ENCODE measurements at regions not wholly inside any gene's neighbourhood (a gene's known extent, or its start where the extent isn't known, plus 50 kb on each side); places are given as distances from the start of the nearest gene placed in this dataset.

- no peak for DNase-seq
These were observed 891.5 kb downstream of the EFNB2 start for GRCh38 chr13:105643966-105644365.

- DNase-seq: no peak
These were observed 892.9 kb downstream of the EFNB2 start for GRCh38 chr13:105642511-105642958.

- no peak for DNase-seq
These were observed 894.3 kb downstream of the EFNB2 start for GRCh38 chr13:105641121-105641520.

GRCh38 chr13:105638426-105638825 is 897.0 kb downstream of the EFNB2 start:
- no peak for DNase-seq

- no peak for DNase-seq
These were observed 901.4 kb downstream of the EFNB2 start for GRCh38 chr13:105634059-105634458.

- DNase-seq: no peak
These were observed 905.0 kb downstream of the EFNB2 start for GRCh38 chr13:105630431-105630830.

GRCh38 chr13:105627270-105627669 is 908.2 kb downstream of the EFNB2 start:
- DNase-seq: no peak

GRCh38 chr13:105625691-105626090 is 909.8 kb downstream of the EFNB2 start:
- no peak for DNase-seq

- DNase-seq: no peak
These were observed 919.0 kb downstream of the EFNB2 start for GRCh38 chr13:105616333-105617075.

GRCh38 chr13:105612541-105612940 is 922.9 kb downstream of the EFNB2 start:
- no peak for DNase-seq

- no peak for DNase-seq
These were observed 924.0 kb downstream of the EFNB2 start for GRCh38 chr13:105611424-105611823.

- no peak for DNase-seq
These were observed 927.4 kb downstream of the EFNB2 start for GRCh38 chr13:105608104-105608503.

- DNase-seq: no peak
These were observed 928.0 kb downstream of the EFNB2 start for GRCh38 chr13:105607426-105607825.

GRCh38 chr13:105607016-105607415 is 928.4 kb downstream of the EFNB2 start:
- DNase-seq: no peak

- no peak for DNase-seq
These were observed 932.3 kb downstream of the EFNB2 start for GRCh38 chr13:105602956-105603670.

GRCh38 chr13:105599477-105600037 is 935.9 kb downstream of the EFNB2 start:
- DNase-seq: no peak

GRCh38 chr13:105598529-105598928 is 936.9 kb downstream of the EFNB2 start:
- no peak for DNase-seq

GRCh38 chr13:105597573-105597972 is 937.9 kb downstream of the EFNB2 start:
- DNase-seq: no peak

GRCh38 chr13:105595471-105595870 is 940.0 kb downstream of the EFNB2 start:
- DNase-seq: no peak

- DNase-seq: no peak
These were observed 944.2 kb downstream of the EFNB2 start for GRCh38 chr13:105591277-105591676.

GRCh38 chr13:105587786-105588185 is 947.7 kb downstream of the EFNB2 start:
- DNase-seq: no peak

GRCh38 chr13:105579821-105580710 is 955.4 kb downstream of the EFNB2 start:
- no peak for DNase-seq

- no peak for DNase-seq
These were observed 962.3 kb downstream of the EFNB2 start for GRCh38 chr13:105573136-105573535.

Data from activated naive CD4-positive, alpha-beta T cell treated with Interleukin-2 at 50 U/mL for 16 hours (primary cell).